RWPE2 (cell line): ENCODE measurements at regions not wholly inside any gene's neighbourhood (a gene's known extent, or its start where the extent isn't known, plus 50 kb on each side); places are given as distances from the start of the nearest gene placed in this dataset.

Source experiments
- ATAC-seq: fragments of 200-7000 bp; cut with Tn5 transposase; 3 replicates; pipeline ENCODE4 v1.9.1; 2021; ENCODE audit warnings: low read depth
- DNase-seq: peaks from one replicate; pipeline ENCODE4 v3.0.0-alpha.2; 2020; ENCODE audit warnings: low spot score
- H3K27ac ChIP-seq: fragments of 450-650 bp; 2 replicates; pipeline ENCODE4 v1.5.1; 2017; ENCODE audit warnings: mild to moderate bottlenecking; ENCODE audit not compliant: poor library complexity, severe bottlenecking
- H3K27me3 ChIP-seq: fragments of 250-450 bp; sonication (Bioruptor Pico); 2 replicates; pipeline ENCODE4 v1.5.1; 2021; ENCODE audit warnings: mild to moderate bottlenecking, moderate library complexity; ENCODE audit not compliant: insufficient read depth, poor library complexity, severe bottlenecking
- H3K36me3 ChIP-seq: fragments of 250-450 bp; sonication (Bioruptor Pico); 2 replicates; pipeline ENCODE4 v1.5.1; 2020; ENCODE audit warnings: low read depth, mild to moderate bottlenecking, moderate library complexity
- H3K4me1 ChIP-seq: fragments of 250-450 bp; sonication (Bioruptor Pico); 2 replicates; pipeline ENCODE4 v1.5.1; 2021; ENCODE audit warnings: mild to moderate bottlenecking, moderate library complexity; ENCODE audit not compliant: insufficient read depth, poor library complexity, severe bottlenecking
- H3K4me3 ChIP-seq: fragments of 250-450 bp; sonication (Bioruptor Pico); 2 replicates; pipeline ENCODE4 v1.5.1; 2021; ENCODE audit warnings: mild to moderate bottlenecking, moderate library complexity; ENCODE audit not compliant: severe bottlenecking
- H3K9me3 ChIP-seq: fragments of 250-450 bp; sonication (Bioruptor Pico); 2 replicates; pipeline ENCODE4 v1.5.1; 2021; ENCODE audit warnings: mild to moderate bottlenecking, moderate library complexity; ENCODE audit not compliant: severe bottlenecking
- TF ChIP-seq, protein P1 (sequence below): fragments of 450-650 bp; IDR thresholded peaks from one replicate; pipeline ENCODE4 v1.5.1; 2017; ENCODE audit warnings: mild to moderate bottlenecking, moderate library complexity; ENCODE audit not compliant: poor library complexity, severe bottlenecking

DNA sequence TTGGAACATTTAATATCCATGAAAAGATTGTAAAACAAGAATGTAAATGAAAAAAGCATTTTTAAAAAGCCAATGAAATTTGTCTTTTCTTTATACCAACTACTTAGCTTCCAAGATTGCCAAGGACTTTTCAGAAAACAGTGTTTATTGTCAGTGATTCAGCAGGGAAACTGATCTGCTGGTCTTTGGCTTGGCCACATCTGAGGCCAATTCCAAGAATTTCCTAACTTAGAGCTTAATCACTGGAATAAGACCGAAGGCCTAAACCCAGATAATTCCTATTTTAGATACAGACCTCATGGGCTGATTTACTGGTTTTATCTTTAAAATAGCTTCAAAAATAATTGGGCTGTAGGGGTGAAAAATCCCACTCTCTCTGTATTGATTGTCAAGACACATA, 260.5 kb upstream of the RORA start:
- H3K27ac ChIP-seq = no peak overlapping the region
- ATAC-seq (no peak), DNase-seq (no peak)
- H3K27me3 ChIP-seq = peaks cover 30% of the 10 kb centered on the region
- no peaks in the 10 kb centered on the region for H3K36me3 ChIP-seq
- H3K4me1 ChIP-seq = no peaks in the 10 kb centered on the region
- TF ChIP-seq, protein P1, sequence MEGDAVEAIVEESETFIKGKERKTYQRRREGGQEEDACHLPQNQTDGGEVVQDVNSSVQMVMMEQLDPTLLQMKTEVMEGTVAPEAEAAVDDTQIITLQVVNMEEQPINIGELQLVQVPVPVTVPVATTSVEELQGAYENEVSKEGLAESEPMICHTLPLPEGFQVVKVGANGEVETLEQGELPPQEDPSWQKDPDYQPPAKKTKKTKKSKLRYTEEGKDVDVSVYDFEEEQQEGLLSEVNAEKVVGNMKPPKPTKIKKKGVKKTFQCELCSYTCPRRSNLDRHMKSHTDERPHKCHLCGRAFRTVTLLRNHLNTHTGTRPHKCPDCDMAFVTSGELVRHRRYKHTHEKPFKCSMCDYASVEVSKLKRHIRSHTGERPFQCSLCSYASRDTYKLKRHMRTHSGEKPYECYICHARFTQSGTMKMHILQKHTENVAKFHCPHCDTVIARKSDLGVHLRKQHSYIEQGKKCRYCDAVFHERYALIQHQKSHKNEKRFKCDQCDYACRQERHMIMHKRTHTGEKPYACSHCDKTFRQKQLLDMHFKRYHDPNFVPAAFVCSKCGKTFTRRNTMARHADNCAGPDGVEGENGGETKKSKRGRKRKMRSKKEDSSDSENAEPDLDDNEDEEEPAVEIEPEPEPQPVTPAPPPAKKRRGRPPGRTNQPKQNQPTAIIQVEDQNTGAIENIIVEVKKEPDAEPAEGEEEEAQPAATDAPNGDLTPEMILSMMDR = no peak
- H3K9me3 ChIP-seq = no peaks in the 10 kb centered on the region
- no peak overlapping the region for H3K4me3 ChIP-seq

DNA sequence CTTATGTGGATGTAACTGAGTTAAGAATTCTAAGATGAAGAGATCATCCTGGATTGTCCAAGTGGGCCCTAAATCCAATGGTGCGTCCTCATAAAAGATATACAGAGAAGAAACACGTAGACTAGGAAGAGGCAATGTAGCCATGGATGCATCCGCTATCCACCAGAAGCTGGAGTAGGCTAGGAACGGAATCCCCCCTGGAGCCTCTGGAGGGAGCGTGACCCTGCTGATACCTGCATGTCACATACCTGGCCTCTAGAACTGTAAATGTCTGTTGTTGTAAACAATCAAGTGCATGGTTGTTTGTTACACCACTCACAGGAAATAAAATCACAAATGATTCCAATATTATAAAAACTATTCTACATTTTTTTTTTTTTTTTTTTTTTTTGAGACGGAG, 254.5 kb upstream of the RORA start:
- DNase-seq (no peak), ATAC-seq (no peak)
- Histone ChIP-seq H3K27me3 (peaks cover 34% of the 10 kb centered on the region), H3K4me3 (no peak overlapping the region), H3K36me3 (no peaks in the 10 kb centered on the region), H3K27ac (no peak overlapping the region), H3K9me3 (no peaks in the 10 kb centered on the region), H3K4me1 (no peaks in the 10 kb centered on the region)
- TF ChIP-seq, protein P1 = no peak

DNA sequence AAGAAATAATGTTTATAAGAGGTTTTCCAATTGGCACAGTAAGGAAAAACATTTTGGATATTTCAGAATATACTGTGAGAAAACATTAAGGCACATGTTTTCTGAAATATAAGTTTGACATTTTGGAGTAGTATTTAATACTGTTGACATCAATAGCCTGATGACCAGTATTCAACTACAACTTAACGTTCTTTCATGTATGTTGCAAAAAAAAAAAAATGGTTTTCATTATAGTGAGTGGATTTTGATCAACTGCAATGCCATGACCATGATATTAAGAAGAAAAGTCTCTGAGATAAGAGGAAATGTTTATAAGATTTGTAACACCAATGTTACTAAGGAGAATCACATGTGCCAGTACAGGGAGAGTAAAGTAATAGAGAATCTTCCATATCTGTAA, 252.8 kb upstream of the RORA start:
- ATAC-seq (no peak), DNase-seq (no peak)
- no peak overlapping the region for H3K27ac ChIP-seq
- TF ChIP-seq, protein P1 = no peak
- H3K36me3 ChIP-seq = no peaks in the 10 kb centered on the region
- H3K4me1 ChIP-seq = no peaks in the 10 kb centered on the region
- H3K4me3 ChIP-seq = no peak overlapping the region
- no peaks in the 10 kb centered on the region for H3K9me3 ChIP-seq
- H3K27me3 ChIP-seq = peaks cover 34% of the 10 kb centered on the region

DNA sequence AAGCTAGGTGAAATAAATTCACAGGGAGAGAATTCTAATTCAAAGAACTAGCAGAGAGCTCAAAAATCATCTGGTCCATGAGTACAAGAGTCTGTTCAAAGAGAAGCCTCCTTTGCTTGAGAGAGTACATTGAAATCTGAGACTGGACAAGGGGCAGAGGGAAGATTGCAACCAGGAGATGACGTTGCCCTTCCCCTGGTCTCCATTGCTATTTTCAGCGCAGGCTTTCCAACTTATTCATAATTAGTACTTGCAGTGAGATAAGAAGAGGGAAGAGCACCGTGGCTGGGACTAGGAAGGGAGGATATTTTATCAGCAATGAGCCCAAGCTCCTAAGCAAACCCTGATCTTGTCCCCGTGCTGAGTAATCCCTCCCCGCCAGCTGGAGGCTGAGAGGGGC, 251.8 kb upstream of the RORA start:
- TF ChIP-seq, protein P1 = no peak
- Histone ChIP-seq H3K9me3 (no peaks in the 10 kb centered on the region), H3K27ac (no peak overlapping the region), H3K4me3 (no peak overlapping the region), H3K27me3 (peaks cover 30% of the 10 kb centered on the region), H3K36me3 (no peaks in the 10 kb centered on the region), H3K4me1 (no peaks in the 10 kb centered on the region)
- ATAC-seq (no peak), DNase-seq (no peak)

DNA sequence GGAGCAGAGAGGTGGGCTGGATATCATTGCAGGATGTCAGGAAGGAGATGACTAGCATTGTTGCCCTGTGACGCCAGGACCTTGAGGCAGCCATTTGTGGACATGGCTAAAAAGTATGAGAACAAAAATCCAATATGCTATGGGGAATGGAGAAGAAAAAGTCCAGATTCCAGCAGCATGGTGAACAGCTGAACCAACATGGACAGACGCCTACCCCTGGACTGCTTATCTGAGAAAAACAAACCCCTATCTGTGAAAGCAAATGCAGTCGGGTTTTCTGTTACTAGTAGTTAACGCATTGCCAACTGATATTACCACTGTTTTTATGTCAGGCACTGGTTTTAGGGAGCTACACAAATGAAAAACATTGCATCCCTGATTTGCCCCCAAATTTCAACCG, 251.2 kb upstream of the RORA start:
- H3K27ac ChIP-seq = no peak overlapping the region
- H3K36me3 ChIP-seq = no peaks in the 10 kb centered on the region
- no peak overlapping the region for H3K4me3 ChIP-seq
- H3K27me3 ChIP-seq = peaks cover 30% of the 10 kb centered on the region
- TF ChIP-seq, protein P1 = no peak
- DNase-seq (no peak), ATAC-seq (no peak)
- H3K4me1 ChIP-seq = no peaks in the 10 kb centered on the region
- H3K9me3 ChIP-seq = no peaks in the 10 kb centered on the region
